ENCODE measurements at regions not wholly inside any gene's neighbourhood (a gene's known extent, or its start where the extent isn't known, plus 50 kb on each side); places are given as distances from the start of the nearest gene placed in this dataset.

DNA sequence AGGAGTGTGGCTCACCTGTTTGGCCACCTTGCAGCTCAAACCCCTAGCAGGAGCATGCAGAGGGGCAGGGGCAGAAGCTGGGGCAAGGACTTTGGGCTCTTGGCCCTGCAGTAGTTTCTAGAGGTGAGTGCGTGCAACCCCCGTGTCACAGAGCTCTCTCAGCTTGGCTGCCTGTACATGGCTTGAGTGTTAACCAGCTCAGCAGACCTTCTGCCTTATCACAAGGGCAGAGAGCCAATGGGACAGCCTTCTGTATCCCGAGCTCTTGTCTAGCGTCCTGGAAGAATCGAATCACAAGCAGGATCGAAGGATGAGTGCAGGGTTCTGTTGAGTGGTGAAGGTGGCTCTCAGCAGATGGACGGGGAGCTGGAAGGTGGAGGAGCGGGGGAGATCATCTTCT, 120.3 kb upstream of the TMEM18 start:
- no peak overlapping the region for H4K91ac ChIP-seq (ENCODE audit: insufficient read length, low read depth, low read length)
- no peak overlapping the region for H3K14ac ChIP-seq (ENCODE audit: insufficient read depth, low read length)
- no peak overlapping the region for H3K27ac Mint-ChIP-seq
- H3K36me3 Mint-ChIP-seq (ENCODE audit: insufficient read depth in 1 of 3, low read depth in 3 of 3) = no peaks in the 10 kb centered on the region
- no peaks in the 10 kb centered on the region for H4K20me1 ChIP-seq (ENCODE audit: control insufficient read depth, insufficient read depth, insufficient read length)
- no peak overlapping the region for H3K27ac ChIP-seq (ENCODE audit: insufficient read length, low read depth, low read length)
- no peaks in the 10 kb centered on the region for H3K27me3 ChIP-seq (ENCODE audit: insufficient read depth, low read length)
- H2AFZ ChIP-seq (ENCODE audit: low read length) = no peak overlapping the region
- H3K9me3 ChIP-seq (ENCODE audit: control insufficient read depth, low read depth, low read length) = no peaks in the 10 kb centered on the region
- H3K9ac ChIP-seq (ENCODE audit: extremely low read depth, insufficient read length, low read length) = no peak overlapping the region
- no peak overlapping the region for H3K4me3 Mint-ChIP-seq
- H3K27me3 Mint-ChIP-seq (ENCODE audit: low read depth) = peaks cover 3% of the 10 kb centered on the region; the same call in 1 of the 2 replicates
- H3K9me3 Mint-ChIP-seq = no peaks in the 10 kb centered on the region
- no peak overlapping the region for H2BK15ac ChIP-seq (ENCODE audit: low read depth, low read length)
- no peak overlapping the region for H2BK120ac ChIP-seq (ENCODE audit: low read depth, low read length, poor library complexity, severe bottlenecking)
- TF ChIP-seq, protein P1, sequence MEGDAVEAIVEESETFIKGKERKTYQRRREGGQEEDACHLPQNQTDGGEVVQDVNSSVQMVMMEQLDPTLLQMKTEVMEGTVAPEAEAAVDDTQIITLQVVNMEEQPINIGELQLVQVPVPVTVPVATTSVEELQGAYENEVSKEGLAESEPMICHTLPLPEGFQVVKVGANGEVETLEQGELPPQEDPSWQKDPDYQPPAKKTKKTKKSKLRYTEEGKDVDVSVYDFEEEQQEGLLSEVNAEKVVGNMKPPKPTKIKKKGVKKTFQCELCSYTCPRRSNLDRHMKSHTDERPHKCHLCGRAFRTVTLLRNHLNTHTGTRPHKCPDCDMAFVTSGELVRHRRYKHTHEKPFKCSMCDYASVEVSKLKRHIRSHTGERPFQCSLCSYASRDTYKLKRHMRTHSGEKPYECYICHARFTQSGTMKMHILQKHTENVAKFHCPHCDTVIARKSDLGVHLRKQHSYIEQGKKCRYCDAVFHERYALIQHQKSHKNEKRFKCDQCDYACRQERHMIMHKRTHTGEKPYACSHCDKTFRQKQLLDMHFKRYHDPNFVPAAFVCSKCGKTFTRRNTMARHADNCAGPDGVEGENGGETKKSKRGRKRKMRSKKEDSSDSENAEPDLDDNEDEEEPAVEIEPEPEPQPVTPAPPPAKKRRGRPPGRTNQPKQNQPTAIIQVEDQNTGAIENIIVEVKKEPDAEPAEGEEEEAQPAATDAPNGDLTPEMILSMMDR (conservative IDR thresholded peaks at IDR 0.05) = no peak
- no peak overlapping the region for H3T11ph ChIP-seq (ENCODE audit: low read length)
- no peak overlapping the region for H4K5ac ChIP-seq (ENCODE audit: insufficient read length, low read depth, low read length)
- no peak overlapping the region for H3K56ac ChIP-seq (ENCODE audit: insufficient read length, low read depth, low read length)
- H3K18ac ChIP-seq (ENCODE audit: insufficient read length, low read depth, low read length) = no peak overlapping the region
- no peaks in the 10 kb centered on the region for H3K23me2 ChIP-seq (ENCODE audit: insufficient read length, low read depth, low read length, poor library complexity, severe bottlenecking)
- no peaks in the 10 kb centered on the region for H3K79me1 ChIP-seq (ENCODE audit: insufficient read depth, low read depth, low read length, poor library complexity, severe bottlenecking)
- H3K4me1 ChIP-seq (ENCODE audit: insufficient read depth, low read length) = no peaks in the 10 kb centered on the region
- H2BK5ac ChIP-seq (ENCODE audit: insufficient read length, low read length) = no peak overlapping the region
- H2BK12ac ChIP-seq (ENCODE audit: insufficient read length, low read depth, low read length) = no peak overlapping the region
- DNase-seq = peak; percentile 29
- no CpG with 5 or more reads among the region's 8 CpGs for whole genome bisulfite sequencing (ENCODE audit: extremely low coverage, insufficient read length, low lambda C conversion rate)
- H3K4me1 Mint-ChIP-seq = peaks cover 9 to 11% of the 10 kb centered on the region in 2 experiments
- no peak overlapping the region for H3K23ac ChIP-seq (ENCODE audit: insufficient read length, low read depth, low read length)
- H3K4me2 ChIP-seq (ENCODE audit: insufficient read depth, insufficient read length, low read length) = no peak overlapping the region
- no peak overlapping the region for H2BK20ac ChIP-seq (ENCODE audit: low read depth, low read length, poor library complexity, severe bottlenecking)
- H2AK5ac ChIP-seq (ENCODE audit: insufficient read length, low read length) = no peak overlapping the region
- no peak overlapping the region for H3K4ac ChIP-seq (ENCODE audit: low read depth, low read length)
- no peak overlapping the region for H4K8ac ChIP-seq (replicated peaks; ENCODE audit: insufficient read length, low read depth, low read length)
- no peaks in the 10 kb centered on the region for H3K79me2 ChIP-seq (ENCODE audit: insufficient read depth, low read length)

Measured in H9 (cell line).